GM12865 (cell line): ENCODE measurements at regions not wholly inside any gene's neighbourhood (a gene's known extent, or its start where the extent isn't known, plus 50 kb on each side); places are given as distances from the start of the nearest gene placed in this dataset.

Experiments used
- DNase-seq: peaks from one replicate; pipeline ENCODE4 v3.0.0; 2010; ENCODE audit warnings: low read depth
- H3K4me3 ChIP-seq: 2 replicates; pipeline ENCODE4 v1.5.1; 2011; ENCODE audit warnings: mild to moderate bottlenecking, low read depth, low read length, control low read depth
- TF ChIP-seq, protein P1 (sequence below): IDR thresholded peaks from 2 replicates; pipeline ENCODE4 v1.5.1; 2011; ENCODE audit warnings: low read length, control low read depth, low read depth, inconsistent platforms; ENCODE audit not compliant: insufficient read depth; ENCODE audit errors: missing control alignments

DNA sequence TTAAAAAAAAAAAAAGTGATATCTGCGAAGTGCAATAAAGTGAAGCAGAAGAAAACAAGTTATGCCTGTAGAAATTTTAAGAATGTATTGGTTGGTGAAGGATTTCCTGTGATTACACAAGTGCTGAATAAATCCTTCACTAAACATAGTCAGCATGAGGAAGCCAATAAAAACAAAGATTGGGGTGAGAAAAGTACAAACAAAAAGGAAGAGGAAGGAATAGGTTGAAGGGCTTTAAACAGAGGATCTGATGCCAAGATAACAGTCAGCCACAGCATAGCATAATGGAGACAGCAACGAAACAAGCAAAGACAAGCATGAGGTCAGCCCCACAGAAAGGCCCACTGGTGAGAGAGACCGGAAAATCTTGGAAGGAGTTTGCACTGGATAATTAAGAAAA, 372.2 kb downstream of the ADAM29 start:
- H3K4me3 ChIP-seq: no peak overlapping the region
- no peak for DNase-seq
- TF ChIP-seq, protein P1, sequence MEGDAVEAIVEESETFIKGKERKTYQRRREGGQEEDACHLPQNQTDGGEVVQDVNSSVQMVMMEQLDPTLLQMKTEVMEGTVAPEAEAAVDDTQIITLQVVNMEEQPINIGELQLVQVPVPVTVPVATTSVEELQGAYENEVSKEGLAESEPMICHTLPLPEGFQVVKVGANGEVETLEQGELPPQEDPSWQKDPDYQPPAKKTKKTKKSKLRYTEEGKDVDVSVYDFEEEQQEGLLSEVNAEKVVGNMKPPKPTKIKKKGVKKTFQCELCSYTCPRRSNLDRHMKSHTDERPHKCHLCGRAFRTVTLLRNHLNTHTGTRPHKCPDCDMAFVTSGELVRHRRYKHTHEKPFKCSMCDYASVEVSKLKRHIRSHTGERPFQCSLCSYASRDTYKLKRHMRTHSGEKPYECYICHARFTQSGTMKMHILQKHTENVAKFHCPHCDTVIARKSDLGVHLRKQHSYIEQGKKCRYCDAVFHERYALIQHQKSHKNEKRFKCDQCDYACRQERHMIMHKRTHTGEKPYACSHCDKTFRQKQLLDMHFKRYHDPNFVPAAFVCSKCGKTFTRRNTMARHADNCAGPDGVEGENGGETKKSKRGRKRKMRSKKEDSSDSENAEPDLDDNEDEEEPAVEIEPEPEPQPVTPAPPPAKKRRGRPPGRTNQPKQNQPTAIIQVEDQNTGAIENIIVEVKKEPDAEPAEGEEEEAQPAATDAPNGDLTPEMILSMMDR: no peak

DNA sequence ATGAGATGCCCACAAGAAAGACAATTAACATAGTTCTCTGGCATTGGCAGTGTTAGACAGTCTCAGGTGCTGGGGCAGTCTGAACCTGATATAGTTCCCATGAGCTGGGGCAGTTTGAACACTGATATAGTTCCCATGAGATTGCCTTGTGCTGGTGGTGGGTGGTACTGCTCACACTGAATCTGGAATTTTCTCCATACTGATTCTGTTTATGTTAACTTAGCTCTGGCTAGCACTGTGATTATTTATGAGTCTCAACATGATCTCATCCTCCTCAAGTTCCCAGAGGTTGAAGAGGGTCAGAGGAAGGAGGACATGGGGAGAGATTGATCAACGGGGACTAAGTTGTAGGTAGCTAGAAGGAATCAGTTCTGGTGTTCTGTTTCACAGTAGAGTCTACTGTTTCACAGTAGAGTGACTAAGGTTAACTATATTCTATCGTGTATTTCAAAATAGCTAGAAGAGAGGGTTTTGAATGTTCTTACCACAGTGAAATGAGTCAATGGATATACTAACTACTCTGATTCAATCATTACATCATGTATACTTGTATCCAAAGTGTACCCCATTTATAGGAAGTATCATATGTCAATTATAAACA, 379.9 kb downstream of the ADAM29 start:
- no peak overlapping the region for H3K4me3 ChIP-seq
- TF ChIP-seq, protein P1: no peak
- no peak for DNase-seq

DNA sequence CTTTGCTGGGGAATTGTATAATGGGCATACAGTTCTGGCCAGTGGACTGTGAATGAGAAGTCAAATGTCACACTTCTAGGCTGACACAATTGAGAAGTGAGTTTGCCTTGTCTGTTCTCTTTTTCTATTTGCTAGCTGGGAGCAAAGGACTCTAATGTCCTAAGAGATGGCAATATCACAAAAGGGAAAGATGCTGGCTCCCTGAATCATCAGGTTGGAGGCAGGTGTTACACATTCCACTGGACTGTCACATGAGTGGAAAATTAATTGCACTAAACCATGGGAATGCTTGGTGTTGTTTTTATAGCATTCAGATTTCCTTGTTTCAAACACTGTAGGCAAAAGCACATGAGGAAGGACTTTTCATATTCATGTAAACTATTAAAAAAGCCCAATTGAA, 388.3 kb downstream of the ADAM29 start:
- no peak for DNase-seq
- H3K4me3 ChIP-seq: no peak overlapping the region

DNA sequence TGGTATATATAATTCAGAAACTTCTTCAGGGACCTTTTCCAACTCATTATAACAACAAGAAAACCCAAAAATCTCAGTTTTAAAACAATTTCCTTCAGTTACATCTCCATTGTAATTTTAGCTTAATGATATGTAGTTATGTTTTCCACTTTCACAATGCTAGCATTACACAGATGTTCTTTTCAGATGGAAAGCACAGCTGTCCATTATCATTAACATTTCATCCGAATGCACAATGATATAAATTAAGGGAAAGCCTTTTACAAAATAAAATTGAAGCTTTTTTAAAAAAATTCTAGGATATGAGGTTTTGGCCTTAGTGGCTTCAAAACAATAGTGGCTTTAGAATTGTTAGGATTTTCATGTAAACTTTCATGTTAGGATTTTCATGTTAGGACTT, 389.2 kb downstream of the ADAM29 start:
- H3K4me3 ChIP-seq: no peak overlapping the region
- no peak for DNase-seq
- TF ChIP-seq, protein P1: no peak

More for the DNA sequence above, 388.3 kb downstream of the ADAM29 start:
- TF ChIP-seq, protein P1: no peak

DNA sequence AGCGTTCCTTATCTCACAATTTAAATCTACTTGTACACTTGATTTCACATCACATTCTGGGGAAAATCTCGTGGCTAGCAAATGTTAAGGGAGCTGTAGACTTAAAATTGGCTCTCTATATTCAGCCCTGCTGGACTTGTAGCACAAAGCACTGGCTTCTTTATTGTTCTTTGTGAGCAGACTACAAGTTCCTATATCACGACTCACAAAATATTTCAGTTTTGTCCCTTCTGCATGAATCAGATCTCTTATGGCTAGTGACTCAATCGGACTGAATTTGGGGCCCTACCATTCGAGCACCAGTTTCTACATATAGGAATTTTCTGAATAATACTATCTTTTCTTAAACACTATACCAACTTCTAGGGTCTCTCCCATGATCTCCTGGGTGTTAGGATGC, 390.1 kb downstream of the ADAM29 start:
- no peak overlapping the region for H3K4me3 ChIP-seq
- TF ChIP-seq, protein P1: no peak
- no peak for DNase-seq

DNA sequence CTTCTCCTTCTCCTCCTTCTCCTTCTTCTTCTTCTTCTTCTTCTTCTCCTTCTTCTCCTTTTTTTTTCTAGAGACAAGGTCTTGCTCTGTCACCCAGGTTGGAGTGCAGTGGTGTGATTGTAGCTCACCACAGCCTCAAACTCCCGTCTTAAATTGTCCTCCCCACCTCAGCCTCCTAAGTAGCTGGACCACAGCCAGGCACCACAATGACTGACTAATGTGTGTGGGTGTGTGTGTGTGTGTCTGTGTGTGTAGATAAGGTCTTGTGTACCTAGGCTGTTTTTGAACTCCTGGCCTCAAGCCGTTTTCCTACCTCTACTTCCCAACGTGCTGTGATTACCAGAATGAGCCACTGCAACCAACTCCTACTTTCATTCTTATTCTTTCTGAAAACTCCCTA, 390.9 kb downstream of the ADAM29 start:
- TF ChIP-seq, protein P1: no peak
- DNase-seq: no peak
- H3K4me3 ChIP-seq: no peak overlapping the region

DNA sequence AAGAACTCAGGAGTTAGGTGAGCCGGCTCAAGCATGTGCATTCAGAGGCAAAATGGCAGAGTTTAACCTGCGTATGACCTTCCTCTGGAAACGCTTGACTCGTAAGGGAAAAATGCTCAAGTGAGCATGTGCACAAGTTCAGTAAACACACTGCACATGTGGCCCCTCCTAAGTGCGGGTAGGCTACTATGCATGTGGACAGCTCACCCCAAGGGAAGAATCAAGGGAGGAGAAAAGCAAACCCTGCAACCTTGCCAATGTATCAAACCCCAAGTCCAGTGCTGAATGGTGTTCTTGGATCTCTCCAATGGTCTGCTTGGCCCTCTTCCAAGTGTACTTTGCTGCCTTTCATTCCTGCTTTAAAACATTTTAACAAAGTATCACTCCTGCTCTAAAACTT, 407.1 kb downstream of the ADAM29 start:
- no peak overlapping the region for H3K4me3 ChIP-seq
- no peak for DNase-seq
- TF ChIP-seq, protein P1: no peak
